GM12873 (cell line): ENCODE measurements at regions not wholly inside any gene's neighbourhood (a gene's known extent, or its start where the extent isn't known, plus 50 kb on each side); places are given as distances from the start of the nearest gene placed in this dataset.

Experiments
- CTCF ChIP-seq: IDR thresholded peaks from 2 replicates; pipeline ENCODE4 v1.5.1; 2012; ENCODE audit warnings: low read depth, mild to moderate bottlenecking, moderate library complexity, low read length, control low read depth; ENCODE audit not compliant: insufficient read depth; ENCODE audit errors: missing control alignments

GRCh38 chr1:30311749-30312148, 411.6 kb downstream of the MATN1 start:
- TF ChIP-seq CTCF: no peak

DNA sequence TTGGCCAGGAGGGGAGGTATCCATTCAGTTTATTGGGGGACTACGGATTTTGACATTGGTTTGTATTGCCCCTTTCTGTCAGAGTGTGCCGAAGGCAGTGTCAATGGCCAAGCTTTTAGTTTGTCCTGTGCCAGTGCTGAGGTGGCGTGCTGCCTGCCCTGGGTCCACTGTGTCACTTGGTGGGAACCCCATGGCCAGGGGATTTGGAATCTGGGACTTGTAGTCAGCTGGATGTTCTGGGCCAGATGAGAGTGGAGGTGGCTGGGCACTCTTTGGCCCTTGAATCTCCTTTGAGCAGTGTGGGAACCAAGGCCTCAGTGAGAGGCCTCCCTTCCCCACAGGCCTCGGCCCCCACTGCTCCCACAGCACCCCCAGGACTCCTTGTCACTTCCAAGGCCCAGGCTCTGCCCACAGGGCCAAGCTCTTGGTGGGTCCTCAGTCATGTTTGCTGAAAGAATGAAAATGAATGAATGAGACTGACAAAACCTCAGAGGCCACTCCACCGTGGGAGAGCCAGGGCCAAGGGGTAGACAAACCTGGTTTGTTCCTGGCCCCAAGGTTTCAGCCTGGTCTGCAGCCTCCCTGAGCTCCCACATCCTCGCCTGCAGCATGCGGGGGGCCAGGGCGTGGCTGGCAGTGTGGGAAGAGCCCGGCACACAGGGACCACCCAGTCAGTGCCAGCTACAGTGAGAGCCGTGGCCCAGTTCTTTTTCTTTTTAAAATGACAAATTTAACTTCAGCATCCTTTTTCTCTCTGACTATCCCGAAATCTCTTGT, 412.2 kb downstream of the MATN1 start:
- no peak for TF ChIP-seq CTCF

GRCh38 chr1:30307182-30307581, 416.2 kb downstream of the MATN1 start:
- TF ChIP-seq CTCF: no peak

- TF ChIP-seq CTCF: no peak
Observed at GRCh38 chr1:30305519-30305918, 417.9 kb downstream of the MATN1 start.

DNA sequence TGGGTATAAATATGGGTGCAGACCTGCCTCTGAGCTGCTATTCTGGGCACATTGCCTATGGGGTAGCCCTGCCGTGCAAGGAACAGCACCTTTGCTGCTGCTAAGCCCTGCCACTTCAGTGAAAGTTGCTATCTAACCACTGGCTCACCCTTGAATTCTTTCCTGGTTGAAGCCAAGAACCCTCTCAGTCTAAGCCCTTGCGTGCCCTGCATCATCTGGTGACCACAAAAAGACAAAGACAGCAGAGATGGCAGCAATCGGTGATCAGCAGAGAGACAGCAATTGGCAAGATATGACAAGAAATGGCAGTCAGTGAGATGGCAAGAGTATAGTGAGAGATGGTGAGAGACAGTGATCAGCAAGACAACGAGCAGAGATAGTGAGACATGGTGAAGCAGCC, 418.3 kb downstream of the MATN1 start:
- no peak for TF ChIP-seq CTCF

DNA sequence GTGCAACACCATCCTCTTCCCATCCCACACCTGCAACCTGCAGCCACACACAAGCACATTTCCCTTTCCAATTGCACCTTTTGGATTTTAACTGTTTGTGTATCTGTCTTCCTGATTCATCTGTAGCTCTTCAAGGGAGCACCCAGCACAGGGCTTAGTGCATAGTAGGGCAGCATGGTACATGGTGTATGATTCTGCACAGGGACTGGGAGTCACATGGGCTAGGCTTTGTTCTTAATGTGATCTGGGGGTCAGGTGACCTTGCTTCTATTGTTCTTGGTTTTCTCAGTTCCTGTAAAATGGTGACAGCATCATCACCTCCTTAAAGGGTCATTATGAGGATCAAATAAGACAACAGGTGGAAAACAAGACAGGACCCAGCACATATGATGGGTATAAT, 419.3 kb downstream of the MATN1 start:
- no peak for TF ChIP-seq CTCF

DNA sequence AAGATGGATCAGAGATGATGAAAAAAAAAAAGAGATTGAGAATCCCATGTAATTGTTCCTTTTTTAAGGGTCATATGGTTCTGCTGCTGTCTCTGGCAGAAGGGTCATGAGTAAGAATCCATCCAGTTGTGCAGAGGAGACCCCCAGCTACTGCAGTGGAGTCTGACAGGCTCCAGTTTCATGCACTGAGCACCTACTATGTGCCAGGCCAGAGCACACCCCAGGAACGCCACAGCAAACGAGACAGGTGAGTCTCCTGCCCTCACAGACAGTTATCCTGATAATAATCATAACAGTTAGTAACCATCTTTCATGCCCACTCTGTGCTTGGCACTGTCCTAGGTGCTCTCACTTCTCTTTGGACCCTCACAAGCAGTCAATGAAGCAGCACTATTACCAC, 420.0 kb downstream of the MATN1 start:
- no peak for TF ChIP-seq CTCF
